ENCODE measurements at regions not wholly inside any gene's neighbourhood (a gene's known extent, or its start where the extent isn't known, plus 50 kb on each side); places are given as distances from the start of the nearest gene placed in this dataset.

DNA sequence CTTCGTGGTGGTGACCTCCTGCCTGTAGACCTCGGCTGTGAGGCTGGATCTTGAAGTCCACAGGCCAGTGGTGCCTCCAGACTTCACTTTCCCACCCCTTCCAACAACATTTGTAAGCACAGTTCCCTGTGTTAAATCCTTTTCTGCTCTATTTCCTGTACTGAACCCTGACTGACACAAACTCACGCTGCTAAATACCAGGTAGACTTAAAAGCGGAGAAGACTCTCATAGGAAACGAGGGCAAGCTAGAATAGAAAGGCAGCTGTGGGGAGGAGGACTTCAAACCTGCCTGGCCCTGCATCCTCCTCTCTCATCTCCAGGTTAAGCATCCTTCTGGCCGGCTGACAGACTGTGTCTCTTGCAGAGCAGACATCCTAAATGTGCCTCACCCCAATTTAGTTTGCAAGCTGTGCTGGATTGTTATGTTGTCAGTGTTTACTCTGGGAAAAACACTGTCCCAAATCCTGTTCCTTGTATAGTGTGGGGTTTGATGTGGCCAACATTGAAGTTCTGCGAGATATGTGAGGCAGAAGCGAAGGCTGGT is 58.5 kb upstream of the LARS2 start:
- Mint-ChIP-seq H3K36me3 (ENCODE audit: low read depth) (no peaks in the 10 kb centered on the region), H3K4me1 (ENCODE audit: low read depth) (peaks cover 6% of the 10 kb centered on the region), H3K27ac (ENCODE audit: unreplicated experiment) (no peak overlapping the region), H3K27me3 (ENCODE audit: low read depth) (peaks cover 39% of the 10 kb centered on the region), H3K9me3 (ENCODE audit: low read depth) (no peaks in the 10 kb centered on the region), H3K4me3 (ENCODE audit: unreplicated experiment) (no peak overlapping the region)
- no peak for DNase-seq (ENCODE audit: low spot score)
- TF ChIP-seq, protein P1, sequence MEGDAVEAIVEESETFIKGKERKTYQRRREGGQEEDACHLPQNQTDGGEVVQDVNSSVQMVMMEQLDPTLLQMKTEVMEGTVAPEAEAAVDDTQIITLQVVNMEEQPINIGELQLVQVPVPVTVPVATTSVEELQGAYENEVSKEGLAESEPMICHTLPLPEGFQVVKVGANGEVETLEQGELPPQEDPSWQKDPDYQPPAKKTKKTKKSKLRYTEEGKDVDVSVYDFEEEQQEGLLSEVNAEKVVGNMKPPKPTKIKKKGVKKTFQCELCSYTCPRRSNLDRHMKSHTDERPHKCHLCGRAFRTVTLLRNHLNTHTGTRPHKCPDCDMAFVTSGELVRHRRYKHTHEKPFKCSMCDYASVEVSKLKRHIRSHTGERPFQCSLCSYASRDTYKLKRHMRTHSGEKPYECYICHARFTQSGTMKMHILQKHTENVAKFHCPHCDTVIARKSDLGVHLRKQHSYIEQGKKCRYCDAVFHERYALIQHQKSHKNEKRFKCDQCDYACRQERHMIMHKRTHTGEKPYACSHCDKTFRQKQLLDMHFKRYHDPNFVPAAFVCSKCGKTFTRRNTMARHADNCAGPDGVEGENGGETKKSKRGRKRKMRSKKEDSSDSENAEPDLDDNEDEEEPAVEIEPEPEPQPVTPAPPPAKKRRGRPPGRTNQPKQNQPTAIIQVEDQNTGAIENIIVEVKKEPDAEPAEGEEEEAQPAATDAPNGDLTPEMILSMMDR (IDR thresholded peaks at IDR 0.05), result no peak

DNA sequence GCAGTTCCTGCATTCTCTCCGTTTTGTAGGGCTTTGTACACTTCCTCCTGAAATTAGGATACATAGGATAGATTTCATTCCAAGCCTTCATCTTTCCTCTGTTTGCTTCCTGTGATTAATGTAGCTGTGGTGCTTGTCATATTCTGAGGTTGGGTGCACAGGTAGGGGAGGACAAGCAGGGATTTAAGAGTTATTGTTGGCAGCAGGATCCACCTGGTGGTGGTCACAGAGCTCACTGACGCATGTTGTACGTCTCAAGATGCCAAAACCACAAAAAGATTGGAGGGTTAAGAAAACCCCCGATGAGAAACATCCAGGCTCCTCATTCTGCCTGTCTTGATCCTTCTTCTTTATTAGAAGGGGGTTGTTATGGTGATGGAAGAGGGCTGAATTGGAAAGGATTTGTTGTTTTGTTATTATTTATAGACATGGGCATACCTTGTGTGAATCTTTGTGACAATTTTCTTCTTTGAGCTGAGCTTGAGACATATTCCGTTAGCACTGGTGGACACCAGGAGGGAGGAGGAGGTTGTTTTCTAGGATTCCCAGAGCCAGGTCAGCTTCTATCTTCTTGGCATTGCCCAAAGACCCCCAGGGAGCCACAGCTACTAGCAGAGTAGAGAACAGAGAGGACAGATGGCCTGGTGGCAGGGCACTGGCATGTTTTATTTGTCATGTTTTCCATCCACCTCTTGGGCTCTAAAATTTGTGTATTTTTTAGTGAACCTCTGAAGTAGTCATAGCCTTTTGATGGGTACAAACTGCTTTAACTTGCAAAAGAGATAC is 57.7 kb upstream of the LARS2 start:
- Mint-ChIP-seq H3K36me3 (ENCODE audit: low read depth) (no peaks in the 10 kb centered on the region), H3K9me3 (ENCODE audit: low read depth) (no peaks in the 10 kb centered on the region), H3K27me3 (ENCODE audit: low read depth) (peaks cover 39% of the 10 kb centered on the region), H3K4me3 (ENCODE audit: unreplicated experiment) (no peak overlapping the region), H3K27ac (ENCODE audit: unreplicated experiment) (no peak overlapping the region), H3K4me1 (ENCODE audit: low read depth) (peaks cover 6% of the 10 kb centered on the region)
- no peak for DNase-seq (ENCODE audit: low spot score)
- TF ChIP-seq, protein P1 (IDR thresholded peaks at IDR 0.05), result no peak

DNA sequence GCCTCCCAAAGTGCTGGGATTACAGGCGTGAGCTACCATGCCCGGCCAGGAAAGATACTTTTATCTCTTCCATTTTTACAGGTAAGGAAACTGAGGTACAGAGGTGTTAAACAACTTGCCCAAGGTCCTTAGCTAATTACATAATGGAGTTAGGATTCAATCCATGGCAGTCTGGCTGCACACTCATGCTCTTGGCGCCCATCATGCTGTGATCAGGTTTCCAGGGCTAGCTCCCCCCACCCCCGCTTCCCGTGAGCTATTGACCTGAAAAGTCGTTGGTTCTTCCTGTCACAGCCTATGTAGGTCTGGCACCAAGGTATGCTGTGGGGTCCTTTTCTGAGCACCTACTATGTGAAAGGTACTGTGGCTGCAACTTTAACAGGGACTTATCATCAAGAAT is 55.9 kb upstream of the LARS2 start:
- no peaks in the 10 kb centered on the region for H3K36me3 Mint-ChIP-seq (ENCODE audit: low read depth)
- H3K27ac Mint-ChIP-seq (ENCODE audit: unreplicated experiment), result no peak overlapping the region
- H3K9me3 Mint-ChIP-seq (ENCODE audit: low read depth), result no peaks in the 10 kb centered on the region
- peaks cover 6% of the 10 kb centered on the region for H3K4me1 Mint-ChIP-seq (ENCODE audit: low read depth)
- no peak for DNase-seq (ENCODE audit: low spot score)
- H3K4me3 Mint-ChIP-seq (ENCODE audit: unreplicated experiment), result no peak overlapping the region
- TF ChIP-seq, protein P1 (IDR thresholded peaks at IDR 0.05), result no peak
- peaks cover 24% of the 10 kb centered on the region for H3K27me3 Mint-ChIP-seq (ENCODE audit: low read depth)

DNA sequence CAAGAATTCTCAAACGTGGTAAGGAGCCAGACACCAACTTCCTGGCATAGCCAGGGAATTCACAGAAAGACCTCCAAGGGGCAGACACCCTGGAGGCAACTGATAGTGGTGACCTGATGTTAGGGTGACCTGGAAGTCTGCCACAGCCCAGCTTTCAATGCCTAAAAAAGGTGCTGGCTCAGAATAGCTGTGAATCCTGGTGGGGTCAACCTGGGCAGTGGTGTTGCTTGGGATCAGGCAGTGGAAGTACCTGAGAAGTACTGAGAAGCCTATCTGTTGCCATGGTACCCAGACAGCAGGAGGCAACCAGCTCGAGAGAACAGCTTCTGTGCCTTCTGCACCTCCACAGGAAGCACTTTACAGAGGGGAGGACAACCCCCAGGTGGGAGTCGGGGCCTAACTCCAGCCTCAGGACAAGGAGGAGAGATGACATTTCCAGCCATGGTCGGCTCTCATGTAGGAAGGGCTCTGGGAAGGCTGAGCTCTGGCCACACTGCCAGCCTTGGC is 55.4 kb upstream of the LARS2 start:
- Mint-ChIP-seq H3K27me3 (ENCODE audit: low read depth) (peaks cover 23% of the 10 kb centered on the region), H3K4me1 (ENCODE audit: low read depth) (peaks cover 6% of the 10 kb centered on the region), H3K4me3 (ENCODE audit: unreplicated experiment) (no peak overlapping the region), H3K9me3 (ENCODE audit: low read depth) (no peaks in the 10 kb centered on the region), H3K27ac (ENCODE audit: unreplicated experiment) (no peak overlapping the region), H3K36me3 (ENCODE audit: low read depth) (no peaks in the 10 kb centered on the region)
- no peak for DNase-seq (ENCODE audit: low spot score)
- TF ChIP-seq, protein P1 (IDR thresholded peaks at IDR 0.05), result no peak

DNA sequence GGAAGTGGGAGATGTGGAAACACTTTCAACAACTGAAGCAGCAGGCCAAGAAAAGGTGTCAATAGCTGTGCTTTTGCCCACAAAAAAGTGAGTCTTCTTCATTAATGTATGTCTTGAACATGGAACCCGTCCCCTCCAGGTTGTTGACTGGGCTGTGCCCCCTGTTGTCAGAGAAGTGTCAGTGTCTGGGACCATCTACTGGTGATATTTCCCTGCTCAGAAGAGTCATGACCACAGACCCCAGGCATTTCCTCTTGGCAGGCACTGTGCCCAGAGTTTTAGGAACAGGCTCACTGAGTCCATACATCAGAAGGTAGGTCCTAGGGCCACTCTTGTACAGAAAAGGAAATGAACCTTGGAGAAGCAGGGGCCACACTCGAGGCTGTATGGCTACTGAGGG is 54.8 kb upstream of the LARS2 start:
- H3K4me3 Mint-ChIP-seq (ENCODE audit: unreplicated experiment), result no peak overlapping the region
- peaks cover 27% of the 10 kb centered on the region for H3K27me3 Mint-ChIP-seq (ENCODE audit: low read depth)
- no peaks in the 10 kb centered on the region for H3K9me3 Mint-ChIP-seq (ENCODE audit: low read depth)
- H3K36me3 Mint-ChIP-seq (ENCODE audit: low read depth), result no peaks in the 10 kb centered on the region
- no peak overlapping the region for H3K27ac Mint-ChIP-seq (ENCODE audit: unreplicated experiment)
- no peak for DNase-seq (ENCODE audit: low spot score)
- peaks cover 6% of the 10 kb centered on the region for H3K4me1 Mint-ChIP-seq (ENCODE audit: low read depth)
- TF ChIP-seq, protein P1 (IDR thresholded peaks at IDR 0.05), result peak; percentile 10
